ENCODE measurements at regions not wholly inside any gene's neighbourhood (a gene's known extent, or its start where the extent isn't known, plus 50 kb on each side); places are given as distances from the start of the nearest gene placed in this dataset.

DNA sequence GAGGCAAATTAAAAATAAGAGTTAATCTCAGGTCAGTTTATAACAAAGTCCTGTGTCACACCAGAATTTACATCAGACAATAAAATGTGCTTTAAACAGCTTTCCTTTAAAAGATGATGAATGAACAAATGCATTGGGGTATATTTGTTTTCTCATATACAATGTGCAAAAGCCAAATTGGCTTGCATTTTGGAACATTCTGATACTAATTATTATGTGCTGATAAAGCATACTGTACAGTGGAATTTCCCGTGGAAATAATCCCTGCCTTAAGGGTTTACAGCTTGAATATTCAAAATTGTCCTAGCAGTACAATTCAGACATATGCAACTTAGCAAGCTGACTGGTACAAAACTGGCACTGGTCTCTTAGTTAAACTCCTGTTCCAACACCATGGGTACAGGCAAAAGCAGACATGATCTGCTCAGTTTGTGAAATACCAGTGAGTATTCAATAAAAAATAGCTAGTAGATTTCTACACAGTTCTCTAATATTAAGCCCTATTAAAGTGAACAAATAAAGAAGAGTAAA lies 373.4 kb downstream of the SLITRK1 start:
- TF ChIP-seq, protein P1, sequence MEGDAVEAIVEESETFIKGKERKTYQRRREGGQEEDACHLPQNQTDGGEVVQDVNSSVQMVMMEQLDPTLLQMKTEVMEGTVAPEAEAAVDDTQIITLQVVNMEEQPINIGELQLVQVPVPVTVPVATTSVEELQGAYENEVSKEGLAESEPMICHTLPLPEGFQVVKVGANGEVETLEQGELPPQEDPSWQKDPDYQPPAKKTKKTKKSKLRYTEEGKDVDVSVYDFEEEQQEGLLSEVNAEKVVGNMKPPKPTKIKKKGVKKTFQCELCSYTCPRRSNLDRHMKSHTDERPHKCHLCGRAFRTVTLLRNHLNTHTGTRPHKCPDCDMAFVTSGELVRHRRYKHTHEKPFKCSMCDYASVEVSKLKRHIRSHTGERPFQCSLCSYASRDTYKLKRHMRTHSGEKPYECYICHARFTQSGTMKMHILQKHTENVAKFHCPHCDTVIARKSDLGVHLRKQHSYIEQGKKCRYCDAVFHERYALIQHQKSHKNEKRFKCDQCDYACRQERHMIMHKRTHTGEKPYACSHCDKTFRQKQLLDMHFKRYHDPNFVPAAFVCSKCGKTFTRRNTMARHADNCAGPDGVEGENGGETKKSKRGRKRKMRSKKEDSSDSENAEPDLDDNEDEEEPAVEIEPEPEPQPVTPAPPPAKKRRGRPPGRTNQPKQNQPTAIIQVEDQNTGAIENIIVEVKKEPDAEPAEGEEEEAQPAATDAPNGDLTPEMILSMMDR (IDR thresholded peaks at IDR 0.05; ENCODE audit: poor library complexity, severe bottlenecking): no peak
- TF ChIP-seq, protein P2, sequence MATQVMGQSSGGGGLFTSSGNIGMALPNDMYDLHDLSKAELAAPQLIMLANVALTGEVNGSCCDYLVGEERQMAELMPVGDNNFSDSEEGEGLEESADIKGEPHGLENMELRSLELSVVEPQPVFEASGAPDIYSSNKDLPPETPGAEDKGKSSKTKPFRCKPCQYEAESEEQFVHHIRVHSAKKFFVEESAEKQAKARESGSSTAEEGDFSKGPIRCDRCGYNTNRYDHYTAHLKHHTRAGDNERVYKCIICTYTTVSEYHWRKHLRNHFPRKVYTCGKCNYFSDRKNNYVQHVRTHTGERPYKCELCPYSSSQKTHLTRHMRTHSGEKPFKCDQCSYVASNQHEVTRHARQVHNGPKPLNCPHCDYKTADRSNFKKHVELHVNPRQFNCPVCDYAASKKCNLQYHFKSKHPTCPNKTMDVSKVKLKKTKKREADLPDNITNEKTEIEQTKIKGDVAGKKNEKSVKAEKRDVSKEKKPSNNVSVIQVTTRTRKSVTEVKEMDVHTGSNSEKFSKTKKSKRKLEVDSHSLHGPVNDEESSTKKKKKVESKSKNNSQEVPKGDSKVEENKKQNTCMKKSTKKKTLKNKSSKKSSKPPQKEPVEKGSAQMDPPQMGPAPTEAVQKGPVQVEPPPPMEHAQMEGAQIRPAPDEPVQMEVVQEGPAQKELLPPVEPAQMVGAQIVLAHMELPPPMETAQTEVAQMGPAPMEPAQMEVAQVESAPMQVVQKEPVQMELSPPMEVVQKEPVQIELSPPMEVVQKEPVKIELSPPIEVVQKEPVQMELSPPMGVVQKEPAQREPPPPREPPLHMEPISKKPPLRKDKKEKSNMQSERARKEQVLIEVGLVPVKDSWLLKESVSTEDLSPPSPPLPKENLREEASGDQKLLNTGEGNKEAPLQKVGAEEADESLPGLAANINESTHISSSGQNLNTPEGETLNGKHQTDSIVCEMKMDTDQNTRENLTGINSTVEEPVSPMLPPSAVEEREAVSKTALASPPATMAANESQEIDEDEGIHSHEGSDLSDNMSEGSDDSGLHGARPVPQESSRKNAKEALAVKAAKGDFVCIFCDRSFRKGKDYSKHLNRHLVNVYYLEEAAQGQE (IDR thresholded peaks at IDR 0.05; ENCODE audit: borderline replicate concordance): no peak
- no peak for TF ChIP-seq EZH2 (IDR thresholded peaks at IDR 0.05; ENCODE audit: borderline replicate concordance, insufficient read depth, low read length, poor library complexity, severe bottlenecking)
- no peak for TF ChIP-seq POLR2AphosphoS5 (IDR thresholded peaks at IDR 0.05)
- TF ChIP-seq EP300 (conservative IDR thresholded peaks at IDR 0.05; ENCODE audit: poor library complexity, severe bottlenecking): no peak
- no peak for TF ChIP-seq SMC3 (conservative IDR thresholded peaks at IDR 0.05; ENCODE audit: poor library complexity)
- TF ChIP-seq TAF1 (IDR thresholded peaks at IDR 0.05; ENCODE audit: low read depth): no peak
- TF ChIP-seq MXI1 (conservative IDR thresholded peaks at IDR 0.05; ENCODE audit: poor library complexity, severe bottlenecking): no peak
